HepG2 (cell line): ENCODE measurements at regions not wholly inside any gene's neighbourhood (a gene's known extent, or its start where the extent isn't known, plus 50 kb on each side); places are given as distances from the start of the nearest gene placed in this dataset.

Experiments used
- E2F5 ChIP-seq: sonication (generic); formaldehyde crosslinking; conservative IDR thresholded peaks from 2 replicates; pipeline ENCODE4 v1.4.0; 2020; ENCODE audit warnings: missing genetic modification reagents
- ELF3 ChIP-seq: IDR thresholded peaks from 2 replicates; pipeline ENCODE4 v1.6.1; 2016; ENCODE audit warnings: missing genetic modification reagents, missing compliant biosample characterization
- FOXA1 ChIP-seq, 2 experiments: fragments of 450-650 bp in 1 of 2; sonication (generic) in 1 of 2; formaldehyde crosslinking in 1 of 2; IDR thresholded peaks; 2 replicates each; pipeline versions ENCODE4 v1.4.0 to v1.6.1; 2016 to 2020; ENCODE audit warnings: missing genetic modification reagents in 1 of 2
- HIC2 ChIP-seq: sonication (generic); formaldehyde crosslinking; IDR thresholded peaks from 2 replicates; pipeline ENCODE4 v1.9.0; 2022; ENCODE audit warnings: low read depth, missing genetic modification reagents
- POGZ ChIP-seq: sonication (generic); formaldehyde crosslinking; IDR thresholded peaks from 2 replicates; pipeline ENCODE4 v1.4.0; 2020; ENCODE audit warnings: mild to moderate bottlenecking, missing genetic modification reagents
- RAD21 ChIP-seq: fragments of 450-650 bp; formaldehyde crosslinking; IDR thresholded peaks from 2 replicates; pipeline ENCODE4 v1.5.0; 2020; ENCODE audit warnings: mild to moderate bottlenecking
- SCMH1 ChIP-seq: sonication (generic); formaldehyde crosslinking; IDR thresholded peaks from 2 replicates; pipeline ENCODE4 v1.9.0; 2021; ENCODE audit warnings: missing genetic modification reagents, mild to moderate bottlenecking, borderline replicate concordance
- XRCC5 ChIP-seq: fragments of 200-400 bp; formaldehyde crosslinking; optimal IDR thresholded peaks from 2 replicates; pipeline ENCODE3; 2017; ENCODE audit warnings: mild to moderate bottlenecking, low read length
- ZKSCAN1 ChIP-seq: fragments of 150-350 bp; IDR thresholded peaks from 2 replicates; pipeline ENCODE4 v1.6.1; 2014; ENCODE audit warnings: low read length
- ZNF136 ChIP-seq: sonication (generic); formaldehyde crosslinking; IDR thresholded peaks from 2 replicates; pipeline ENCODE4 v1.8.1; 2022; ENCODE audit warnings: low read depth, mild to moderate bottlenecking, moderate library complexity, missing genetic modification reagents
- ZNF160 ChIP-seq: sonication (generic); formaldehyde crosslinking; IDR thresholded peaks from 2 replicates; pipeline ENCODE4 v1.8.0; 2022; ENCODE audit warnings: mild to moderate bottlenecking, inconsistent platforms, missing genetic modification reagents
- ZNF281 ChIP-seq: sonication (generic); formaldehyde crosslinking; IDR thresholded peaks from 2 replicates; pipeline ENCODE4 v1.4.0; 2020; ENCODE audit warnings: missing genetic modification reagents, borderline replicate concordance
- ZNF432 ChIP-seq: sonication (generic); formaldehyde crosslinking; IDR thresholded peaks from 2 replicates; pipeline ENCODE4 v1.5.0; 2020; ENCODE audit warnings: missing genetic modification reagents, mild to moderate bottlenecking, borderline replicate concordance
- ZNF460 ChIP-seq: sonication (generic); formaldehyde crosslinking; IDR thresholded peaks from 2 replicates; pipeline ENCODE4 v1.5.1; 2020; ENCODE audit warnings: missing genetic modification reagents, mild to moderate bottlenecking, borderline replicate concordance
- ZNF503 ChIP-seq: sonication (generic); formaldehyde crosslinking; IDR thresholded peaks from 2 replicates; pipeline ENCODE4 v1.4.0; 2020; ENCODE audit warnings: missing genetic modification reagents
- ZNF609 ChIP-seq: sonication (generic); formaldehyde crosslinking; IDR thresholded peaks from 2 replicates; pipeline ENCODE4 v1.4.0; 2020; ENCODE audit warnings: mild to moderate bottlenecking, missing genetic modification reagents, borderline replicate concordance
- ZNF724P ChIP-seq: sonication (generic); formaldehyde crosslinking; IDR thresholded peaks from 2 replicates; pipeline ENCODE4 v1.8.0; 2022; ENCODE audit warnings: missing genetic modification reagents, borderline replicate concordance
- ZNF781 ChIP-seq: sonication (generic); formaldehyde crosslinking; IDR thresholded peaks from 2 replicates; pipeline ENCODE4 v1.5.1; 2020; ENCODE audit warnings: borderline replicate concordance, mild to moderate bottlenecking, missing genetic modification reagents; ENCODE audit errors: not compliant biosample characterization

GRCh38 chr7:94289071-94289470 is 105.6 kb upstream of the COL1A2 start (continued):
- no peak for TF ChIP-seq ZNF781 (CRISPR knock-in tag)
- TF ChIP-seq RAD21 (CRISPR knock-in tag): peak; percentile 88
- no peak for TF ChIP-seq ZNF460 (CRISPR knock-in tag)
- no peak for TF ChIP-seq ZNF432 (CRISPR knock-in tag)
- no peak for TF ChIP-seq E2F5
- peak; percentile 31; the same call in 1 of the 2 replicates for TF ChIP-seq POGZ (CRISPR knock-in tag)
- TF ChIP-seq ZNF724P (CRISPR knock-in tag): no peak
- TF ChIP-seq ZNF609 (CRISPR knock-in tag): no peak
- no peak for TF ChIP-seq ZNF160 (CRISPR knock-in tag)
- no peak for TF ChIP-seq ZKSCAN1
- no peak for TF ChIP-seq ZNF136
- no peak for TF ChIP-seq HIC2 (CRISPR knock-in tag)
- TF ChIP-seq ZNF503 (CRISPR knock-in tag): no peak
- peak; percentile 44 for TF ChIP-seq XRCC5
- TF ChIP-seq ZNF281 (CRISPR knock-in tag): peak; percentile 54; the same call in 1 of the 2 replicates
- TF ChIP-seq SCMH1 (CRISPR knock-in tag): no peak
- TF ChIP-seq FOXA1 (IDR thresholded peaks at IDR 0.05): no peak
- peak; percentile 17; the same call in 1 of the 2 replicates for TF ChIP-seq FOXA1 (CRISPR knock-in tag; IDR thresholded peaks at IDR 0.05)
- TF ChIP-seq ELF3 (CRISPR knock-in tag): peak; percentile 69
